NCI-H1105 (cell line): ENCODE measurements at regions not wholly inside any gene's neighbourhood (a gene's known extent, or its start where the extent isn't known, plus 50 kb on each side); places are given as distances from the start of the nearest gene placed in this dataset.
"Not testable (repeated sequence)": the region's sequence is repeated elsewhere in the genome, so short reads cannot be mapped to it uniquely, and the experiment has no call there.

ENCODE experiments used
- DNase-seq: peaks from one replicate; lab custom pipeline; 2025; lab: John Stamatoyannopoulos, UW

GRCh38 chr11:81888391-81888790 lies 845.3 kb downstream of the FAM181B start:
- no peak for DNase-seq

GRCh38 chr11:81887671-81888070 lies 846.0 kb downstream of the FAM181B start:
- no peak for DNase-seq

GRCh38 chr11:81886406-81887075 lies 847.1 kb downstream of the FAM181B start:
- no peak for DNase-seq

DNA sequence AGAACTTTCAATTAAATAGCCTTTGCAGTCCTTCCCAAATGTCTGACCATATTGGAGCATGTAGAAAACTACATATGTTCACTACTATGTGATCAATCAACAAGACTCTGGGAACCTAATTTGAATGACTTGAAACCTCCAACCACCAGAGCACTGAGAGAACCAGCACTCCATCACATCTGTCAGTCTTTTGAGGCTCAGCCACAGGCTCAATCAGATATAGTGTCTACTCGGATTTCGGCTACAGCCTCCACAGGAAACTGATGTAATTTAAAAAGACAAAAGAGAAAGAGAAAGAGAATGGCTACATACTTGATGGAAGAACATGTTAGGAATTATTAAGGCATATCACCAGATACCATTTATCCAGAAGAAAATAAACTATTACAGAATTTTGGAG lies 859.0 kb downstream of the FAM181B start:
- peak; percentile 72 for DNase-seq

DNA sequence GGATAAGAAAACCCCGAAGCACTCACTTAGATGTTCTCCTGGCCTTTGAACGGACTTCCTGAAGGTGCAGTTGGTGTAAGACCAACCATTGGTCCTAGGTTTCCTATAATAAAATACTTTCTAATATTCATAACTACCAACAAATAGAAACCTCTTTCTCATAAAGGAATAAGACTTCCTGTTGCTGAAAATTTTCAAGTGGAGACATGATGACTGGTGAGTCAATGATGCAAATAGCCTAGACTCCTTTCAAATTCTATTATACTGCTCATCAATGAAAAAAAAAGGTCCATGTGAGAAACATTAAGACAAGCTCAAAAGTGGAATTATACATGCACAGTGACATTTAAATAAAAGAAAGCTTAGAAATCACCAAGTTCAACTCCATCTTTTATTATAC lies 862.8 kb downstream of the FAM181B start:
- no peak for DNase-seq

- no peak for DNase-seq
Observed at GRCh38 chr11:81870066-81870412, 863.6 kb downstream of the FAM181B start.

DNA sequence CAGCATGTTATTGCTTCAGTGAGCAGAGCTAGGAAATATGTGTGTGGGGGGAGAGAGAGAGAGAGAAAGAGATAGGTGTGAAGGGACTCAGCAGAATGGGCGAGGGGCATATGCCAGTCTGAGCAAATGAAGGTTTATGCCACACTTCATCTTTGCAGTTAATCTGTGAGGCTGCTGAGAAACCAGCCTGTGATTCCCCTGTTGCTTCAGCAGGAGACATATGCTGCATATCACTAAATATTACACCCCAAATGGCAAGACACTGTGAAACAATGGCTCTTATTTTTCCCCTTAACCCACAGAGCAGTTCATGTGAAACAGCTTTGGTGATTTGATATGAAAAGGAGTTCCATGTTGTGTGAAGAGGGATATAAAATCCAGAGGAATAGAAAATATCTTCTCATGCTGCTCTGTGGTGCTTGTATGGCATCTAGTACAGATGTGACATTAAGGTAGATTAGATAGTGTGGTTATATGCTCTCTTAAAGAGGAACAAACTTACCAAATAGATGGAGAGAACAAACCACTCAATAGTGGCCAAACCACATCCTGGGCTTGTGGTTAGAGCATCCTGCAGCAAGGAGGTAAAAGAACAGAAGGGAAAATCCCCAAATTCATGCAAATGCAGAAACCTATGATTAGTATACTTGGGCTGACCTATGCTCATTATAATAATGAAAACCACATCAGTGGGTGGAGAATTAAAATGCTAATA lies 864.2 kb downstream of the FAM181B start:
- no peak for DNase-seq

- DNase-seq, result no peak
Observed at GRCh38 chr11:81866896-81867295, 866.8 kb downstream of the FAM181B start.

GRCh38 chr11:81857386-81857785 lies 876.3 kb downstream of the FAM181B start:
- DNase-seq, result no peak

DNA sequence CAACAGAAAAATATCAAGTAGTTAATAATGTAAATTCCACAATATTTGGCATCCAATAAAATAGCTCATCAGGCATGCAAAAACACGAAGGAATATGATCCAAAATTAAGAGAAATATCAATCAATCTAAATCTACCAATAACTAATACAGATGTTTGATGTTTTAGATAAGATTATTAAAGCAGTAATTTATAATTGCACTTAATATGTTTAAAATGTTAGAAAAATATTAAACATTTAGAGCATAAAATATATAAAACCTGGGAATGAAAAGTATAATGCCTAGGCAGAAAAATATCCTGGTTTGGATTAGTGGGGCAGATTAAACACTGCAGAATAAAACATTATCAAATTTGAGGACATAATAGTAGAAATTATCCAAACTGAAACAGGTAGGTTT lies 879.9 kb downstream of the FAM181B start:
- no peak for DNase-seq

DNA sequence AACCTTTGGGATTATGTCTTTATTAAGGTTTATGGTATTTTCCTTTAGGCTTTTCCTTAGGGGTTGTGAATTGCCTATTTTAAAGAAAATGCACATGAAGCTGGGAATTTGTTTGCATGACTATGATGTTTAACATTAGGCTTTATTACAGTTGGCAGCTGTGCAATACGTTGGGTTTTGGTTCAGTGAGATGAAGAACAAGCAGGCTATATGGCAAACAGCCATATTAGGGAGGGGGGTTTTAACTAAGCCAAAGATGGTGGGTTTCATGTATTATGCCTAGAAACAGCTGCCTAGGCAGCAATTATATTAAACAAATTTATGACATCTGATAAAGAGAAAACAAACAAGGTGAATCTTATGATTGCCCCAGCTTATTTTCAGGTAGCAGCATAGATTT lies 880.8 kb downstream of the FAM181B start:
- peak; percentile 95 for DNase-seq

- DNase-seq, result no peak
Observed at GRCh38 chr11:81840380-81840779, 893.3 kb downstream of the FAM181B start.

DNA sequence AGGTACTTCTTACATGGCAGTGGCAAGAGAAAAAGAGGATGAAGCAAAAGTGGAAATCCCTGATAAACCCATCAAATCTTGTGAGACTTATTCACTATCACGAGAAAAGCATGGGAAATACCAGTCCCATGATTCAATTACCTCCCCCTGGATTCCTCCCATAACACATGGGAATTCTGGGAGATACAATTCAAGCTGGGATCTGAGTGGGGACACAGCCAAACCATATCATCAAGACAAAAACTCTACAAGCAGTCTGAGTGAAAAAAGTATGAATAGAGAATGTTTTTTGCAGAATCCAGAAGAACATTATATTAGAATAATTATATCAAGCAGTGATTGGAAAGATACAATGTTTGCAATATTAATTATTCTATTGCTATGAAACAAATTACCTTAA lies 893.7 kb downstream of the FAM181B start:
- DNase-seq, result no peak

- no peak for DNase-seq
Observed at GRCh38 chr11:81839016-81839415, 894.6 kb downstream of the FAM181B start.

GRCh38 chr11:81829976-81830375 lies 903.7 kb downstream of the FAM181B start:
- DNase-seq, result no peak

DNA sequence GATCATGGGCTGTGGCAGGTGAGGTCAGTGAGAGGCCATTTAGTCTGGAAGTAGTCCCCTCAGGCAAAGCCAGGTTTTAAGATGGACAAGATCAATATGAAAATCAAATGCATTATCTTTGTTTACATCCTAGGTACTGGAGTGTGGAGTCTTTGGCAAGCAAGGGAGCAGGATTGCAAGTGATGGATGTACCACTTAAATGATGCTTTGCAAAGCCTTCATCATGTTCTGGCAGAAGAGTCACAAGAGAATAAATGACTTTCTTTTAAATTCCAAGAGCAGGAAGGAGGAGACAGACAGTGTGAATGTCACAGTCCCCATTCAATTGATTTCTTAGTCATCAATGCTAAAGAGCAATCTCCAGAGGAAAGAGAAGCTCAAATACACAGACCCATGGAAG lies 908.3 kb downstream of the FAM181B start:
- DNase-seq, result no peak

GRCh38 chr11:81819462-81819861 lies 914.2 kb downstream of the FAM181B start:
- DNase-seq, result no peak

GRCh38 chr11:81804858-81805257 lies 928.8 kb downstream of the FAM181B start:
- no peak for DNase-seq

GRCh38 chr11:81802591-81802990 lies 931.1 kb downstream of the FAM181B start:
- no peak for DNase-seq

DNA sequence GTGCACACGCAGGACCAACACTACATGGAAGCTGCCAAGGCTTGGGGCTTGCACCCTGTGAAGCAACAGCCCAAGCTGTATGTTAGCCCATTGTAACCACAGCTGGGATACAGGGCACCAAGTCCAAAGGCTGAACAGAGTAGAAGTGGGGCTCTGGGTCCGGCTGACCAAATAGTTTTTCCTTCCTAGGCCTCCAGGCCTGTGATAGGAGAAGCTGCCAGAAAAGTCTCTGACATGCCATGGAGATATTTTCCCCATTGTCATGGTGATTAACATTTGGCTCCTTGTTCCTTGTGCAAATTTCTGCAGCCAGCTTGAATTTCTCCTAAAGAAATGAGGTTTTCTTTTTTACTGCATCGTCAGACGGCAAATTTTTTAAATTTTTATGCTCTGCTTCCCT lies 941.2 kb downstream of the FAM181B start:
- DNase-seq, result no peak

- DNase-seq, result peak; percentile 43
Observed at GRCh38 chr11:81787584-81788049, 946.0 kb downstream of the FAM181B start.

DNA sequence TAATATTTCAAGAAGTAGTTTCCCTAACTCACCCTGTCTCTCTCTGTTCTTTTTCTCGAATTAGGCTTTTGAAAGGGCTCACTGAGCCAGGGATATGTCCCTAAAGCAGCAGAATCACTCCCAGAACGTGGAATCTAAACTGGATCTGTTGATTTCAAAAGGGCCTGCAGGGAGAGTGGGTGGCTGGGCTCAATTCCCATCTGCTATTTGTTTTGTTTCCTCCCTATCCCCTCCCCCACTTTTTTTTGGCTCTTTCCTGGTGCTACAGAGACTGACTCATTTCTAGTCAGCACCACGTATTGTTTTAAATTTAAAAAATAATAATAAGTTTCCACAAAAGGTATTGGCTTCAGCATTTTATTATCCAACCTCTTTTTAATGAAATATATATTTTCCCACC lies 961.5 kb downstream of the FAM181B start:
- peak; percentile 37 for DNase-seq

- DNase-seq, result not testable (repeated sequence)
Observed at GRCh38 chr11:81769906-81770305, 963.8 kb downstream of the FAM181B start.
